ENCODE measurements at regions not wholly inside any gene's neighbourhood (a gene's known extent, or its start where the extent isn't known, plus 50 kb on each side); places are given as distances from the start of the nearest gene placed in this dataset.
A peak's percentile ranks its signal among the peaks of the same experiment; 100 is the strongest.

- no peak for DNase-seq (ENCODE audit: extremely low read depth in 1 of 2, low read depth in 1 of 2)
These were observed 320.3 kb upstream of the TPM1 start for GRCh38 chr15:62722237-62722636.

- no peak for DNase-seq (ENCODE audit: extremely low read depth in 1 of 2, low read depth in 1 of 2)
These were observed 316.1 kb upstream of the TPM1 start for GRCh38 chr15:62726461-62726860.

GRCh38 chr15:62727501-62727900 is 315.0 kb upstream of the TPM1 start:
- no peak for DNase-seq (ENCODE audit: extremely low read depth in 1 of 2, low read depth in 1 of 2)

- no peak for DNase-seq (ENCODE audit: extremely low read depth in 1 of 2, low read depth in 1 of 2)
These were observed 311.7 kb upstream of the TPM1 start for GRCh38 chr15:62730825-62731224.

- no peak for DNase-seq (ENCODE audit: extremely low read depth in 1 of 2, low read depth in 1 of 2)
These were observed 310.5 kb upstream of the TPM1 start for GRCh38 chr15:62732078-62732477.

- DNase-seq (ENCODE audit: extremely low read depth in 1 of 2, low read depth in 1 of 2): no peak
These were observed 307.8 kb upstream of the TPM1 start for GRCh38 chr15:62734706-62735105.

GRCh38 chr15:62736756-62737155 is 305.8 kb upstream of the TPM1 start:
- DNase-seq (ENCODE audit: extremely low read depth in 1 of 2, low read depth in 1 of 2): no peak

GRCh38 chr15:62737551-62737950 is 305.0 kb upstream of the TPM1 start:
- DNase-seq (ENCODE audit: extremely low read depth in 1 of 2, low read depth in 1 of 2): no peak

GRCh38 chr15:62739082-62739481 is 303.5 kb upstream of the TPM1 start:
- no peak for DNase-seq (ENCODE audit: extremely low read depth in 1 of 2, low read depth in 1 of 2)

GRCh38 chr15:62739507-62739906 is 303.0 kb upstream of the TPM1 start:
- DNase-seq (ENCODE audit: extremely low read depth in 1 of 2, low read depth in 1 of 2): no peak

- no peak for DNase-seq (ENCODE audit: extremely low read depth in 1 of 2, low read depth in 1 of 2)
These were observed 302.2 kb upstream of the TPM1 start for GRCh38 chr15:62740141-62741004.

- no peak for DNase-seq (ENCODE audit: extremely low read depth in 1 of 2, low read depth in 1 of 2)
These were observed 301.4 kb upstream of the TPM1 start for GRCh38 chr15:62741106-62741505.

GRCh38 chr15:62742409-62743171 is 300.0 kb upstream of the TPM1 start:
- DNase-seq (ENCODE audit: extremely low read depth in 1 of 2, low read depth in 1 of 2): peak; percentile 9 to 10

GRCh38 chr15:62745621-62746225 is 296.8 kb upstream of the TPM1 start:
- no peak for DNase-seq (ENCODE audit: extremely low read depth in 1 of 2, low read depth in 1 of 2)

- DNase-seq (ENCODE audit: extremely low read depth in 1 of 2, low read depth in 1 of 2): no peak
These were observed 294.4 kb upstream of the TPM1 start for GRCh38 chr15:62748196-62748595.

GRCh38 chr15:62749036-62749815 is 293.3 kb upstream of the TPM1 start:
- no peak for DNase-seq (ENCODE audit: extremely low read depth in 1 of 2, low read depth in 1 of 2)

- DNase-seq (ENCODE audit: extremely low read depth in 1 of 2, low read depth in 1 of 2): no peak
These were observed 292.1 kb upstream of the TPM1 start for GRCh38 chr15:62750471-62750870.

- DNase-seq (ENCODE audit: extremely low read depth in 1 of 2, low read depth in 1 of 2): no peak
These were observed 289.7 kb upstream of the TPM1 start for GRCh38 chr15:62752657-62753517.

- no peak for DNase-seq (ENCODE audit: extremely low read depth in 1 of 2, low read depth in 1 of 2)
These were observed 288.9 kb upstream of the TPM1 start for GRCh38 chr15:62753518-62754221.
